ENCODE measurements at regions not wholly inside any gene's neighbourhood (a gene's known extent, or its start where the extent isn't known, plus 50 kb on each side); places are given as distances from the start of the nearest gene placed in this dataset.

- TF ChIP-seq MEF2A (IDR thresholded peaks at IDR 0.05; ENCODE audit: insufficient read depth, low read depth, low read length), result no peak
These were observed 196.0 kb upstream of the SAMSN1 start (continued) for GRCh38 chr21:14742119-14742518.

GRCh38 chr21:14741256-14741655 lies 195.1 kb upstream of the SAMSN1 start:
- no peak overlapping the region for H3K9ac ChIP-seq (ENCODE audit: control insufficient read depth, insufficient read depth, low read length)
- H3K9me3 ChIP-seq (replicated peaks; ENCODE audit: control insufficient read depth, insufficient read depth, low read length), result no peaks in the 10 kb centered on the region; the same call in 1 of the 3 replicates
- no peak for DNase-seq (ENCODE audit: low read depth, low spot score)
- H3K4me1 ChIP-seq (ENCODE audit: control insufficient read depth, insufficient read depth, low read length), result peaks cover 15% of the 10 kb centered on the region
- CTCF ChIA-PET, result interaction anchor here (2.1 kb wide), 1 partner anchor 123 kb away, joined by 5 read pairs; no protein-coding TSS in a partner anchor
- SMC1A ChIA-PET (ENCODE audit: uncharacterized antibody, unreplicated experiment), result interaction anchor here (1.1 to 1.6 kb wide), 4 partner anchors 21 to 275 kb away, joined by 3 to 6 read pairs (median 4); no protein-coding TSS in a partner anchor
- H3K4me3 ChIP-seq, result no peak overlapping the region
- 86% methylated on average over 1 of the region's 1 CpG for WGBS (ENCODE audit: insufficient coverage, insufficient replicate concordance, low lambda C conversion rate, missing lambda C conversion rate)
- POLR2A ChIA-PET, result no interaction called here
- RAD21 ChIA-PET (ENCODE audit: unreplicated experiment), result interaction anchor here (1.2 to 1.5 kb wide), 4 partner anchors 22 to 302 kb away, joined by 3 to 7 read pairs (median 4); no protein-coding TSS in a partner anchor
- in situ Hi-C loops (cut with MboI), result no loop called here
- H3K27me3 ChIP-seq (replicated peaks in 1 of 2; ENCODE audit: control insufficient read depth in 2 of 2, insufficient read depth in 2 of 2, low read length in 1 of 2), result no peaks in the 10 kb centered on the region
- BruUV-seq (replicated peaks), result no TSS peak
- no peak overlapping the region for H3K27ac ChIP-seq (ENCODE audit: control insufficient read depth, insufficient read depth)
- no peaks in the 10 kb centered on the region for H3K36me3 ChIP-seq (ENCODE audit: control insufficient read depth in 2 of 2, insufficient read depth in 2 of 2, low read length in 1 of 2)
- H3K4me2 ChIP-seq (ENCODE audit: control insufficient read depth, insufficient read depth), result no peak overlapping the region
- intact Hi-C loops (cut with micrococcal nuclease; ENCODE audit: unreplicated experiment), result no loop called here
- FAIRE-seq, result no peak
- no peak overlapping the region for H2AFZ ChIP-seq (ENCODE audit: control insufficient read depth, low read depth, low read length)
- no peaks in the 10 kb centered on the region for H3K79me2 ChIP-seq (ENCODE audit: control insufficient read depth, insufficient read depth, low read length)
- no peak for ATAC-seq
- no peaks in the 10 kb centered on the region for H4K20me1 ChIP-seq (ENCODE audit: control insufficient read depth, insufficient read depth)
- no peak for TF ChIP-seq STAT1 (conservative IDR thresholded peaks at IDR 0.05)
- TF ChIP-seq RB1 (IDR thresholded peaks at IDR 0.05; ENCODE audit: borderline replicate concordance), result no peak
- TF ChIP-seq EP300 (IDR thresholded peaks at IDR 0.05; ENCODE audit: borderline replicate concordance in 1 of 2, control insufficient read depth in 1 of 2, low read depth in 2 of 2, low read length in 2 of 2), result no peak
- TF ChIP-seq CEBPZ (IDR thresholded peaks at IDR 0.05; ENCODE audit: low read depth, low read length), result no peak
- no peak for TF ChIP-seq HDAC6 (IDR thresholded peaks at IDR 0.05; ENCODE audit: unreplicated experiment)
- no peak for TF ChIP-seq GATAD2B (conservative IDR thresholded peaks at IDR 0.05; ENCODE audit: low read depth)
- no peak for TF ChIP-seq CUX1 (IDR thresholded peaks at IDR 0.05; ENCODE audit: insufficient replicate concordance, low read depth, low read length)
- no peak for TF ChIP-seq MYB (IDR thresholded peaks at IDR 0.05; ENCODE audit: borderline replicate concordance, low read depth, low read length)
- TF ChIP-seq ATF2 (IDR thresholded peaks at IDR 0.05; ENCODE audit: low read length), result no peak
- TF ChIP-seq TBL1XR1 (IDR thresholded peaks at IDR 0.05; ENCODE audit: low read depth, low read length), result no peak
- no peak for TF ChIP-seq ASH2L (IDR thresholded peaks at IDR 0.05; ENCODE audit: borderline replicate concordance, low read depth)
- TF ChIP-seq ZZZ3 (IDR thresholded peaks at IDR 0.05; ENCODE audit: control insufficient read depth, insufficient read length, low read depth), result no peak
